GM03348 (cell line): ENCODE measurements at regions not wholly inside any gene's neighbourhood (a gene's known extent, or its start where the extent isn't known, plus 50 kb on each side); places are given as distances from the start of the nearest gene placed in this dataset.

Source experiments
- DNase-seq: peaks from one replicate; pipeline ENCODE4 v3.0.0; 2012; ENCODE audit warnings: low spot score

- DNase-seq = no peak
Observed at GRCh38 chr10:131487822-131488221, 176.3 kb upstream of the TCERG1L start.

GRCh38 chr10:131490991-131491594, 179.6 kb upstream of the TCERG1L start:
- DNase-seq = no peak

- no peak for DNase-seq
Observed at GRCh38 chr10:131492211-131492857, 180.8 kb upstream of the TCERG1L start.

GRCh38 chr10:131493432-131493831, 181.9 kb upstream of the TCERG1L start:
- no peak for DNase-seq

- no peak for DNase-seq
Observed at GRCh38 chr10:131494451-131494850, 182.9 kb upstream of the TCERG1L start.

- no peak for DNase-seq
Observed at GRCh38 chr10:131495224-131495623, 183.7 kb upstream of the TCERG1L start.

GRCh38 chr10:131495892-131496291, 184.4 kb upstream of the TCERG1L start:
- DNase-seq = no peak

GRCh38 chr10:131496351-131497052, 185.0 kb upstream of the TCERG1L start:
- no peak for DNase-seq

- no peak for DNase-seq
Observed at GRCh38 chr10:131499566-131499965, 188.0 kb upstream of the TCERG1L start.

GRCh38 chr10:131500181-131500580, 188.7 kb upstream of the TCERG1L start:
- no peak for DNase-seq

GRCh38 chr10:131500892-131501291, 189.4 kb upstream of the TCERG1L start:
- no peak for DNase-seq

GRCh38 chr10:131503992-131504391, 192.5 kb upstream of the TCERG1L start:
- DNase-seq = no peak

- no peak for DNase-seq
Observed at GRCh38 chr10:131511391-131511790, 199.9 kb upstream of the TCERG1L start.

GRCh38 chr10:131512852-131513251, 201.3 kb upstream of the TCERG1L start:
- no peak for DNase-seq

GRCh38 chr10:131513445-131513844, 201.9 kb upstream of the TCERG1L start:
- no peak for DNase-seq

GRCh38 chr10:131513901-131514300, 202.4 kb upstream of the TCERG1L start:
- DNase-seq = no peak

- no peak for DNase-seq
Observed at GRCh38 chr10:131514454-131514853, 202.9 kb upstream of the TCERG1L start.

- no peak for DNase-seq
Observed at GRCh38 chr10:131516285-131516684, 204.8 kb upstream of the TCERG1L start.

GRCh38 chr10:131517781-131518180, 206.3 kb upstream of the TCERG1L start:
- DNase-seq = no peak

GRCh38 chr10:131519723-131520605, 208.4 kb upstream of the TCERG1L start:
- DNase-seq = no peak

- no peak for DNase-seq
Observed at GRCh38 chr10:131531265-131532190, 220.0 kb upstream of the TCERG1L start.
